SU-DHL-6 (cell line): ENCODE measurements at regions not wholly inside any gene's neighbourhood (a gene's known extent, or its start where the extent isn't known, plus 50 kb on each side); places are given as distances from the start of the nearest gene placed in this dataset.

Experiments used
- CTCF ChIP-seq: fragments of 200-600 bp; sonication (generic); IDR thresholded peaks from one replicate; pipeline ENCODE4 v1.5.1; 2017; ENCODE audit warnings: antibody characterized with exemption, mild to moderate bottlenecking, low read length, moderate library complexity; ENCODE audit not compliant: insufficient read depth, poor library complexity, severe bottlenecking
- EZH2phosphoT487 ChIP-seq: fragments of 200-600 bp; sonication (generic), shearing (Covaris generic); conservative IDR thresholded peaks from 2 replicates; pipeline ENCODE4 v1.6.1; 2018; ENCODE audit warnings: mild to moderate bottlenecking, antibody characterized with exemption, low read length, moderate library complexity, mixed read lengths

- TF ChIP-seq CTCF, result no peak
- TF ChIP-seq EZH2phosphoT487, result no peak
These were observed 175.9 kb downstream of the ENC1 start for GRCh38 chr5:74464512-74465209.
